Chondrocyte (in vitro differentiated cells): ENCODE measurements at regions not wholly inside any gene's neighbourhood (a gene's known extent, or its start where the extent isn't known, plus 50 kb on each side); places are given as distances from the start of the nearest gene placed in this dataset.

Experiments
- DNase-seq: peaks from one replicate; pipeline ENCODE4 v3.0.0; 2021; ENCODE audit warnings: mixed read lengths, low spot score
- H3K27ac Mint-ChIP-seq: one replicate; pipeline ENCODE4 v1.8.0; 2021; ENCODE audit warnings: mild to moderate bottlenecking, moderate library complexity, mixed read lengths; ENCODE audit not compliant: unreplicated experiment
- H3K27me3 Mint-ChIP-seq: 2 replicates; pipeline ENCODE4 v1.8.0; 2021; ENCODE audit warnings: low read depth, mixed read lengths
- H3K36me3 Mint-ChIP-seq: 2 replicates; pipeline ENCODE4 v1.8.0; 2021; ENCODE audit warnings: low read depth, mixed read lengths
- H3K4me1 Mint-ChIP-seq: 2 replicates; pipeline ENCODE4 v1.8.0; 2021; ENCODE audit warnings: low read depth, mild to moderate bottlenecking, mixed read lengths
- H3K4me3 Mint-ChIP-seq: one replicate; pipeline ENCODE4 v1.8.0; 2021; ENCODE audit warnings: mild to moderate bottlenecking, moderate library complexity, mixed read lengths; ENCODE audit not compliant: unreplicated experiment
- H3K9me3 Mint-ChIP-seq: 2 replicates; pipeline ENCODE4 v1.8.0; 2021; ENCODE audit warnings: low read depth, mixed read lengths
- CTCF ChIP-seq: fragments of 200-600 bp; sonication (generic); IDR thresholded peaks from 2 replicates; pipeline ENCODE4 v1.5.0; 2021; ENCODE audit warnings: antibody characterized with exemption, mild to moderate bottlenecking, moderate library complexity

GRCh38 chr16:54437401-54437800, 150.8 kb upstream of the IRX3 start:
- no peaks in the 10 kb centered on the region for H3K4me1 Mint-ChIP-seq
- H3K36me3 Mint-ChIP-seq, result peaks cover 3% of the 10 kb centered on the region
- peaks cover 8% of the 10 kb centered on the region for H3K9me3 Mint-ChIP-seq
- no peak for DNase-seq
- peaks cover 50% of the 10 kb centered on the region for H3K27me3 Mint-ChIP-seq
- no peak overlapping the region for H3K4me3 Mint-ChIP-seq
- H3K27ac Mint-ChIP-seq, result no peak overlapping the region
- TF ChIP-seq CTCF, result no peak

GRCh38 chr16:54436346-54436745, 149.8 kb upstream of the IRX3 start:
- Mint-ChIP-seq H3K27ac (no peak overlapping the region), H3K36me3 (peaks cover 3% of the 10 kb centered on the region), H3K4me1 (peaks cover 3% of the 10 kb centered on the region), H3K27me3 (peaks cover 47% of the 10 kb centered on the region), H3K4me3 (no peak overlapping the region), H3K9me3 (peaks cover 8% of the 10 kb centered on the region)
- TF ChIP-seq CTCF, result no peak
- DNase-seq, result no peak

- peaks cover 10% of the 10 kb centered on the region for H3K9me3 Mint-ChIP-seq
- H3K27ac Mint-ChIP-seq, result no peak overlapping the region
- peaks cover 51% of the 10 kb centered on the region for H3K27me3 Mint-ChIP-seq
- peaks cover 16% of the 10 kb centered on the region for H3K4me1 Mint-ChIP-seq
- peaks cover 3% of the 10 kb centered on the region for H3K36me3 Mint-ChIP-seq
- no peak overlapping the region for H3K4me3 Mint-ChIP-seq
- DNase-seq, result no peak
- no peak for TF ChIP-seq CTCF
Measured at GRCh38 chr16:54434859-54435258, 148.3 kb upstream of the IRX3 start.

GRCh38 chr16:54432897-54433229, 146.3 kb upstream of the IRX3 start:
- TF ChIP-seq CTCF, result no peak
- H3K27me3 Mint-ChIP-seq, result peaks cover 37% of the 10 kb centered on the region
- H3K9me3 Mint-ChIP-seq, result peaks cover 15% of the 10 kb centered on the region
- H3K27ac Mint-ChIP-seq, result no peak overlapping the region
- peaks cover 16% of the 10 kb centered on the region for H3K4me1 Mint-ChIP-seq
- no peak for DNase-seq
- H3K36me3 Mint-ChIP-seq, result peaks cover 7% of the 10 kb centered on the region
- H3K4me3 Mint-ChIP-seq, result no peak overlapping the region

GRCh38 chr16:54431997-54432896, 145.7 kb upstream of the IRX3 start:
- H3K27ac Mint-ChIP-seq, result no peak overlapping the region
- H3K36me3 Mint-ChIP-seq, result peaks cover 7% of the 10 kb centered on the region
- DNase-seq, result no peak
- no peak overlapping the region for H3K4me3 Mint-ChIP-seq
- peak; percentile 45 for TF ChIP-seq CTCF
- peaks cover 16% of the 10 kb centered on the region for H3K4me1 Mint-ChIP-seq
- peaks cover 32% of the 10 kb centered on the region for H3K27me3 Mint-ChIP-seq
- peaks cover 15% of the 10 kb centered on the region for H3K9me3 Mint-ChIP-seq
